ENCODE measurements at regions not wholly inside any gene's neighbourhood (a gene's known extent, or its start where the extent isn't known, plus 50 kb on each side); places are given as distances from the start of the nearest gene placed in this dataset.

- Histone ChIP-seq H3K4me1 (ENCODE audit: control insufficient read depth, insufficient read depth, low read length) (no peaks in the 10 kb centered on the region), H3K9ac (ENCODE audit: control insufficient read depth, insufficient read depth, low read length) (no peak overlapping the region), H4K20me1 (ENCODE audit: control insufficient read depth, insufficient read depth) (no peaks in the 10 kb centered on the region), H3K79me2 (ENCODE audit: control insufficient read depth, insufficient read depth, low read length) (no peaks in the 10 kb centered on the region), H2AFZ (ENCODE audit: control insufficient read depth, low read depth, low read length) (no peak overlapping the region), H3K4me2 (ENCODE audit: control insufficient read depth, insufficient read depth) (no peak overlapping the region), H3K9me3 (replicated peaks; ENCODE audit: control insufficient read depth, insufficient read depth, low read length) (no peaks in the 10 kb centered on the region), H3K27ac (ENCODE audit: control insufficient read depth, insufficient read depth) (no peak overlapping the region), H3K27me3 (replicated peaks in 1 of 2; ENCODE audit: control insufficient read depth in 2 of 2, insufficient read depth in 2 of 2, low read length in 1 of 2) (no peaks in the 10 kb centered on the region), H3K36me3 (ENCODE audit: control insufficient read depth in 2 of 2, insufficient read depth in 2 of 2, low read length in 1 of 2) (no peaks in the 10 kb centered on the region), H3K4me3 (no peak overlapping the region)
- TF ChIP-seq POU2F2 (IDR thresholded peaks at IDR 0.05; ENCODE audit: borderline replicate concordance, low read depth, low read length) (no peak), RAD51 (IDR thresholded peaks at IDR 0.05) (peak; percentile 43; the same call in 1 of the 2 replicates)
- ChIA-PET SMC1A (ENCODE audit: uncharacterized antibody, unreplicated experiment) (no interaction called here), CTCF (no interaction called here), RAD21 (ENCODE audit: unreplicated experiment) (no interaction called here), POLR2A (no interaction called here)
- WGBS (ENCODE audit: insufficient coverage, insufficient replicate concordance, low lambda C conversion rate, missing lambda C conversion rate) = 0% methylated on average over 1 of the region's 1 CpG
- FAIRE-seq = no peak
- DNase-seq (ENCODE audit: low read depth, low spot score) = no peak
- in situ Hi-C loops (cut with MboI) (no loop called here), intact Hi-C loops (cut with micrococcal nuclease; ENCODE audit: unreplicated experiment) (no loop called here)
- no TSS peak for BruUV-seq (replicated peaks)
- ATAC-seq = no peak
These were observed 248.0 kb upstream of the CNTNAP5 start for GRCh38 chr2:123777116-123777515.

DNA sequence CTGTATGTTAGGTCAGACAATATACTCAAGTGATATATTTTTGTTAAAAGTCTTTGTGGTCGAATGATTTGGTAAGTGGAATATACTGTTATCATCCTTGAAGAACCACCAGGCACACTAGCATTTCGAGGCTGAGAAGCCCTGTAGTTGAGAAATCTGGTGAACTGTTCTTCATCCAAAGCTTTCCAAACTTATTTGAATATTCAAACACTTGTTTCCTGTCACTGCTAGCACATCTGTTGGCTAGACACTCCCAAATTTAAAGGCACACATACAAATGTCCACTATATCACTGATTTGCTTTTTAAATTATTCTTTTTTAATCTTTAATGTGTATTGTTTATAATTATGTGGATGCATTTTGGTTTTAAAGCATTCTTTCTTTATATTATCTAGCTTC lies 241.9 kb upstream of the CNTNAP5 start:
- DNase-seq (ENCODE audit: low read depth, low spot score) = no peak
- 17% methylated on average over 2 of the region's 2 CpGs for whole genome bisulfite sequencing (ENCODE audit: insufficient coverage, insufficient replicate concordance, low lambda C conversion rate, missing lambda C conversion rate)
- Histone ChIP-seq H3K27me3 (replicated peaks in 1 of 2; ENCODE audit: control insufficient read depth in 2 of 2, insufficient read depth in 2 of 2, low read length in 1 of 2) (no peaks in the 10 kb centered on the region), H2AFZ (ENCODE audit: control insufficient read depth, low read depth, low read length) (no peak overlapping the region), H4K20me1 (ENCODE audit: control insufficient read depth, insufficient read depth) (no peaks in the 10 kb centered on the region), H3K4me1 (ENCODE audit: control insufficient read depth, insufficient read depth, low read length) (no peaks in the 10 kb centered on the region), H3K9ac (ENCODE audit: control insufficient read depth, insufficient read depth, low read length) (no peak overlapping the region), H3K9me3 (replicated peaks; ENCODE audit: control insufficient read depth, insufficient read depth, low read length) (no peaks in the 10 kb centered on the region), H3K4me3 (no peak overlapping the region), H3K4me2 (ENCODE audit: control insufficient read depth, insufficient read depth) (no peak overlapping the region), H3K36me3 (ENCODE audit: control insufficient read depth in 2 of 2, insufficient read depth in 2 of 2, low read length in 1 of 2) (no peaks in the 10 kb centered on the region), H3K27ac (ENCODE audit: control insufficient read depth, insufficient read depth) (no peak overlapping the region), H3K79me2 (ENCODE audit: control insufficient read depth, insufficient read depth, low read length) (no peaks in the 10 kb centered on the region)
- ChIA-PET CTCF (no interaction called here), POLR2A (no interaction called here), SMC1A (ENCODE audit: uncharacterized antibody, unreplicated experiment) (no interaction called here), RAD21 (ENCODE audit: unreplicated experiment) (no interaction called here)
- no peak for ATAC-seq
- intact Hi-C loops (cut with micrococcal nuclease; ENCODE audit: unreplicated experiment) (no loop called here), in situ Hi-C loops (cut with MboI) (no loop called here)
- no TSS peak for BruUV-seq (replicated peaks)
- FAIRE-seq = no peak
- TF ChIP-seq KAT2A (conservative IDR thresholded peaks at IDR 0.05; ENCODE audit: control insufficient read depth, low read depth, low read length) = no peak
- no peak for TF ChIP-seq NFYA (IDR thresholded peaks at IDR 0.05; ENCODE audit: borderline replicate concordance, low read depth, low read length)
- no peak for TF ChIP-seq HCFC1 (IDR thresholded peaks at IDR 0.05; ENCODE audit: low read length)
- TF ChIP-seq STAT1 (conservative IDR thresholded peaks at IDR 0.05) = no peak
- no peak for TF ChIP-seq NFIC (IDR thresholded peaks at IDR 0.05; ENCODE audit: low read depth, low read length)
- no peak for TF ChIP-seq EZH2 (IDR thresholded peaks at IDR 0.05; ENCODE audit: borderline replicate concordance, control insufficient read depth, low read depth, low read length)
- TF ChIP-seq CBFB (IDR thresholded peaks at IDR 0.05; ENCODE audit: low read depth) = no peak
- no peak for TF ChIP-seq LARP7 (IDR thresholded peaks at IDR 0.05)
- TF ChIP-seq DPF2 (IDR thresholded peaks at IDR 0.05) = no peak
- TF ChIP-seq ZSCAN29 (IDR thresholded peaks at IDR 0.05) = no peak
- no peak for TF ChIP-seq POLR2A (IDR thresholded peaks at IDR 0.05; ENCODE audit: low read depth, low read length)
- TF ChIP-seq ZNF217 (IDR thresholded peaks at IDR 0.05) = no peak
- TF ChIP-seq NFXL1 (IDR thresholded peaks at IDR 0.05; ENCODE audit: borderline replicate concordance) = no peak
- no peak for TF ChIP-seq SMAD1 (IDR thresholded peaks at IDR 0.05; ENCODE audit: low read depth, partially characterized antibody)
- TF ChIP-seq GABPA (IDR thresholded peaks at IDR 0.05; ENCODE audit: low read depth) = no peak
- TF ChIP-seq RBBP5 (conservative IDR thresholded peaks at IDR 0.05) = no peak
- TF ChIP-seq RB1 (IDR thresholded peaks at IDR 0.05; ENCODE audit: borderline replicate concordance) = no peak
- TF ChIP-seq MYC (IDR thresholded peaks at IDR 0.05; ENCODE audit: insufficient read depth, insufficient read length, insufficient replicate concordance, low read length, severe bottlenecking) = no peak
